Common myeloid progenitor, CD34-positive (primary cell): ENCODE measurements at regions not wholly inside any gene's neighbourhood (a gene's known extent, or its start where the extent isn't known, plus 50 kb on each side); places are given as distances from the start of the nearest gene placed in this dataset.

Source experiments
- CTCF ChIA-PET: fragments of 350-600 bp; sonication (Branson Sonifier 250); formaldehyde crosslinking; loops from one replicate; lab custom pipeline; 2021; ENCODE audit warnings: antibody characterized with exemption; lab: Charles Lee
- POLR2A ChIA-PET: fragments of 350-600 bp; sonication (Branson Sonifier 250); formaldehyde crosslinking; loops from one replicate; lab custom pipeline; 2021; ENCODE audit warnings: antibody characterized with exemption; lab: Charles Lee
- DNase-seq, 3 donors: peaks; one replicate each; pipeline versions ENCODE4 v3.0.0 to v3.0.0-alpha.2; 2013
- H3K27ac ChIP-seq, 2 experiments: 1 replicate in 1 of 2; 2 replicates in 1 of 2; pipeline ENCODE4 v1.7.0; 2013; ENCODE audit warnings: inconsistent platforms in 2 of 2, low read length in 2 of 2, mild to moderate bottlenecking in 2 of 2, low read depth in 1 of 2, moderate library complexity in 1 of 2; ENCODE audit not compliant: severe bottlenecking in 2 of 2, insufficient read depth in 1 of 2, poor library complexity in 1 of 2
- H3K27me3 ChIP-seq, 5 experiments: replicated peaks in 2 of 5; 1 replicate in 3 of 5; 2 replicates in 2 of 5; pipeline versions ENCODE4 v1.6.1 to v1.7.0; 2013; ENCODE audit warnings: low read length in 4 of 5, mild to moderate bottlenecking in 2 of 5, moderate library complexity in 2 of 5, inconsistent platforms in 1 of 5; ENCODE audit not compliant: insufficient read depth in 5 of 5, control insufficient read depth in 4 of 5
- H3K36me3 ChIP-seq, 4 experiments: 1 replicate in 2 of 4; 2 replicates in 2 of 4; pipeline versions ENCODE4 v1.6.1 to v1.7.0; 2013; ENCODE audit warnings: low read length in 3 of 4, control low read depth in 1 of 4, mild to moderate bottlenecking in 1 of 4; ENCODE audit not compliant: control insufficient read depth in 4 of 4, insufficient read depth in 4 of 4
- H3K4me1 ChIP-seq, 4 experiments: 1 replicate in 3 of 4; 2 replicates in 1 of 4; pipeline versions ENCODE4 v1.6.1 to v1.7.1; 2013; ENCODE audit warnings: low read length in 3 of 4, mild to moderate bottlenecking in 3 of 4, control low read depth in 1 of 4, inconsistent platforms in 1 of 4, moderate library complexity in 1 of 4; ENCODE audit not compliant: control insufficient read depth in 4 of 4, insufficient read depth in 4 of 4; ENCODE audit errors: control extremely low read depth in 1 of 4
- H3K4me3 ChIP-seq, 7 experiments: 1 replicate in 4 of 7; 2 replicates in 3 of 7; pipeline versions ENCODE4 v1.5.1 to v1.7.0; 2013; ENCODE audit warnings: mild to moderate bottlenecking in 7 of 7, low read length in 6 of 7, moderate library complexity in 6 of 7, inconsistent platforms in 2 of 7, low read depth in 2 of 7, control low read depth in 1 of 7; ENCODE audit not compliant: insufficient read depth in 4 of 7, control insufficient read depth in 1 of 7; ENCODE audit errors: extremely low read depth in 1 of 7
- H3K9me3 ChIP-seq, 5 experiments: 1 replicate in 4 of 5; 2 replicates in 1 of 5; pipeline versions ENCODE4 v1.6.1 to v1.7.1; 2013; ENCODE audit warnings: low read length in 4 of 5, mild to moderate bottlenecking in 2 of 5, inconsistent platforms in 1 of 5, low read depth in 1 of 5, moderate library complexity in 1 of 5; ENCODE audit not compliant: control insufficient read depth in 4 of 5, insufficient read depth in 2 of 5; ENCODE audit errors: control extremely low read depth in 1 of 5
- WGBS: methylation state at CpG from one replicate; pipeline ENCODE4 v1.1.5; 2013; ENCODE audit not compliant: insufficient coverage; 5-methylcytosine and 5-hydroxymethylcytosine counted together

DNA sequence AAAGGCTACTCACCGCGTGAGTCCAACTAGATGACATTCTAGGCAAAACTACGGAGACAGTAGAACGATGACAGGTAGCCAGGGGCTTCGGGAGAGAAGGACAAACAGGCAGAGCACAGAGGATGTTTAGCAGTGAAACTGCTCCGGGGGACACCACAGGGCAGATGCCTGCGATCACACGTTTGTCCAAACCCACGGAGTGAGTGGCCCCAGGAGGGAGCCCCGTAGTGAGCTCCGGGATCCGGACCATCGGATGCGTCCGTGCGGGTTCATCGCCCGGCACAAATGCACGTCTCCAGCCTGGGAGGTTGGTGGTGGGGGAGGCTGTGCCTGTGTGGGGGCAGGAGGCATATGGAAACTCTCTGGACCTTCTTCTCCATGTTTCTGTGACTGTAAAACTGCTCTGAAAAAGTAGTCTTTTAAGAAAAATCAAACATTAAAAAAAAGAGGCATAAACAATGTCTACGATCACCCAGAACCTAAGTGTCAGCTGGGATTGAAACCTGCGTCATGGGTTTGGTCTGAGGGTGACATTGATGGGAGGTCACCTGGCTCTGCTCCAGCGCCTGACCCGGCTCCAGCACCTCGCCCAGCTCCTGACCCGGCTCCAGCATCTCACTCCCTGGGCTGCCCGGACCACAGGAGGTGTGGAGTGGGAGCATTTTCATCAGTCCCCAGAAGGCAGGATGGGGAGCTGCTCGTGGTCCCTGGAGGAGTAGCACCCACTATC is 83.0 kb upstream of the CTDP1 start:
- DNase-seq, result no peak
- ChIA-PET CTCF (interaction anchor here (1.4 kb wide), 1 partner anchor 28 kb away, joined by 4 read pairs; no protein-coding TSS in a partner anchor), POLR2A (no interaction called here)
- WGBS, result 91% methylated on average over 15 of the region's 27 CpGs
- no peak overlapping the region for H3K27ac ChIP-seq
- no peak overlapping the region for H3K4me3 ChIP-seq
- H3K36me3 ChIP-seq, result no peaks in the 10 kb centered on the region
- peaks cover 0 to 5% (median 0%) of the 10 kb centered on the region in 5 experiments for H3K9me3 ChIP-seq
- H3K4me1 ChIP-seq, result peaks cover 0 to 7% (median 2%) of the 10 kb centered on the region in 4 experiments
- peaks cover 0 to 6% (median 3%) of the 10 kb centered on the region in 5 experiments for H3K27me3 ChIP-seq

- Histone ChIP-seq H3K36me3 (no peaks in the 10 kb centered on the region), H3K4me3 (no peak overlapping the region), H3K9me3 (peaks cover 0 to 5% (median 0%) of the 10 kb centered on the region in 5 experiments), H3K4me1 (peaks cover 0 to 7% (median 2%) of the 10 kb centered on the region in 4 experiments), H3K27ac (no peak overlapping the region), H3K27me3 (peaks cover 0 to 6% (median 3%) of the 10 kb centered on the region in 5 experiments)
- CTCF ChIA-PET, result interaction anchor here (0.8 to 1.4 kb wide), 2 partner anchors 14 to 28 kb away, joined by 4 read pairs; no protein-coding TSS in a partner anchor
- WGBS, result 76% methylated on average over 18 of the region's 21 CpGs
- POLR2A ChIA-PET, result no interaction called here
- DNase-seq, result no peak
Observed at GRCh38 chr18:79597176-79597830, 82.3 kb upstream of the CTDP1 start.

DNA sequence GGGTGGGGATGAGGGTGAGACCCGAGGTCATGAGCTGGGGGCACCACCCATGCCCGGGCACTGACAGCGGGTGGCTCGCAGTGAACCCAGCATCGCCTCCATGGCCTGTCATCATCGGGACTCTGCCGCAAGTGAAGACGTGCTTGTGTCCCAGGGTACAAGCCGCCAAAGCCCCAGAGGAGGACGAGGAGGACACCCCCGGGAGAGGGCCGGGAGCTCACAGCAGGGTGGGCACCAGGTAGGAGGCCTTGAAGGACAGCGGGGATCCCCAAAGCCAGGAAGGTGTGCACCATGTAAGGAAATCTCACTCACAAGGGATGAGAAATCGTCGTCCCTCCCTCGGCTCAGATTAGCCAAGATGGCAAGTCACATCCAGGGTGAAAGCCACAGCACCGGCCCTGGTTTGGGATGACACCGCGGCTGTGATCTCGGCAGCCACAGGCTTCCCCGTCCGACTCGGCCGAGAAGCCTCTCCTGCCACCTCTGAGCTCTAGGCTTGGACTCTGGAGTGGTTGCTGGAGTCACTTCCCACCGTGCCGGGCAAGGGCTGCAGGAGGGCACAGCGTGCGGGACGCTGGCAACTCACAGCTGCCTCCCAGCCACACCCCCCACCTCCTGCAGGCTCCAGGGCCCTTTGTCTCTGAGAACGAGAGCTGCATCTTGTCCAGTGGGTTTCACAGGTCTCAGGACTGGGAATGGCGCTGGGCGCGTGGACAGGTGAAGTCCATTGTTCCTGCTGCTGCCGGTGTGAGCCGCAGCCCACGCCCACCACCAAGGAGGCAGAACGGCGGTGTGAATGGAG is 81.6 kb upstream of the CTDP1 start:
- no peak overlapping the region for H3K4me3 ChIP-seq
- peaks cover 0 to 6% (median 3%) of the 10 kb centered on the region in 5 experiments for H3K27me3 ChIP-seq
- peaks cover 0 to 7% (median 2%) of the 10 kb centered on the region in 4 experiments for H3K4me1 ChIP-seq
- H3K27ac ChIP-seq, result no peak overlapping the region
- ChIA-PET CTCF (interaction anchor here (0.8 to 1.4 kb wide), 2 partner anchors 14 to 27 kb away, joined by 4 read pairs; no protein-coding TSS in a partner anchor), POLR2A (no interaction called here)
- WGBS, result 93% methylated on average over 25 of the region's 38 CpGs
- no peak for DNase-seq
- H3K9me3 ChIP-seq, result no peaks in the 10 kb centered on the region
- no peaks in the 10 kb centered on the region for H3K36me3 ChIP-seq

DNA sequence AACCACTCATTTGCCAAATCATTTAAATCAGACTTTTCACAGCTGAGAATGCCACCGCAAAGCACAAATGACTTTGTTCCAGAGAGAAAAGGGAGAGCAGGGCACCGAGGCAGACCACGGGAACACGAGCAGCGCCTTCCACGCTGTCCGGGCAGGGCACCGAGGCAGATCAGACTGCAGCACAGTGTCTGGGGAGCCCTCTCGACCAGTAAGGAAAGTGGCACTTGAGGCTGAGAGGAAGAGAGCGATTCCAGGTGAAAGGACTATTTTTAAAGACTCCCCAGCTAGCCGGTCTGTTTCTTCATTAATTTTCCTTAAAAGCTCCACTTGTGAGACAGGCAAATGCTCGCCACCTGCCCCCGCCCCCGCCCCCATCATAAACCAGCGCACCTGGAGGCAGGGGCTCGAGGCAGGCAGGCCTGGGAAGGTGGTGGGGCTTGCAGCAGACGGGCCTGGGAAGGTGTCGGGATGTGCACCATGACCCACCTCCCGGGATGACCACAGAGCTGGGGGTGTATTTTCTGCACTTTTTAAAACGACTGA is 80.9 kb upstream of the CTDP1 start:
- H3K9me3 ChIP-seq, result no peaks in the 10 kb centered on the region
- H3K27ac ChIP-seq, result no peak overlapping the region
- 93% methylated on average over 18 of the region's 20 CpGs for WGBS
- ChIA-PET POLR2A (interaction anchor here (0.6 kb wide), 1 partner anchor 1087 kb away, joined by 5 read pairs; no protein-coding TSS in a partner anchor), CTCF (no interaction called here)
- peaks cover 0 to 7% (median 2%) of the 10 kb centered on the region in 4 experiments for H3K4me1 ChIP-seq
- DNase-seq, result no peak
- H3K36me3 ChIP-seq, result no peaks in the 10 kb centered on the region
- peaks cover 0 to 6% (median 3%) of the 10 kb centered on the region in 5 experiments for H3K27me3 ChIP-seq
- no peak overlapping the region for H3K4me3 ChIP-seq

DNA sequence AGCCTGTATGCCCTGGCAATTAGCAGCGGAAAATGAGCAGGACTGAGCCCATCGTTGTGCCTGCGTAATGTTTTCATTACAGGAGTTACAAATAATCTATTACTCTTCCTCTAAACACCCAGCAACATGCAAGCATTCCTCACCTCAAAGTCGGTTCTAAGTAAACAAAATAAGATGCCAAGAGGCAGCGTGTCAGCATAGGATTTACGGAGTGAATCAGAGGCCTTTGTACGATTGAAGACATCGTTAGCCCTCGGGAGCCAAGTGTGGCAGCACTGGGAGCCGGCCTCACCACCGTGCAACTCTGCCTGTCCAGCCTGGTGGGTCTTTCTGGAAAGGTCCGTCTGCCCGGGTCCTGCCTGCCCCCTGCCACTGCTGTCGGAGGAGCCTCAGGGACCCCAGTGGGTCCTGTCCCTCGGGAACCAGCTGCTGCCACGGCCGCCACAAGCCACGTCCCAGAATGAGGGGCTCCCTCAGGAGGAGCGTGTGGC is 80.1 kb upstream of the CTDP1 start:
- Histone ChIP-seq H3K9me3 (no peaks in the 10 kb centered on the region), H3K36me3 (no peaks in the 10 kb centered on the region), H3K4me3 (no peak overlapping the region), H3K27ac (no peak overlapping the region), H3K27me3 (peaks cover 0 to 6% (median 3%) of the 10 kb centered on the region in 5 experiments), H3K4me1 (peaks cover 0 to 7% (median 2%) of the 10 kb centered on the region in 4 experiments)
- CTCF ChIA-PET, result no interaction called here
- 95% methylated on average over 15 of the region's 19 CpGs for WGBS
- no peak for DNase-seq
- POLR2A ChIA-PET, result no interaction called here

GRCh38 chr18:79600141-79600540 is 79.5 kb upstream of the CTDP1 start:
- H3K27ac ChIP-seq, result no peak overlapping the region
- no peak overlapping the region for H3K4me3 ChIP-seq
- H3K36me3 ChIP-seq, result no peaks in the 10 kb centered on the region
- CTCF ChIA-PET, result no interaction called here
- no peak for DNase-seq
- peaks cover 0 to 6% (median 3%) of the 10 kb centered on the region in 5 experiments for H3K27me3 ChIP-seq
- WGBS, result 94% methylated on average over 5 of the region's 6 CpGs
- POLR2A ChIA-PET, result interaction anchor here (1.0 kb wide), 1 partner anchor 14 kb away, joined by 3 read pairs; no protein-coding TSS in a partner anchor
- no peaks in the 10 kb centered on the region for H3K9me3 ChIP-seq
- peaks cover 0 to 7% (median 2%) of the 10 kb centered on the region in 4 experiments for H3K4me1 ChIP-seq
